ENCODE measurements at regions not wholly inside any gene's neighbourhood (a gene's known extent, or its start where the extent isn't known, plus 50 kb on each side); places are given as distances from the start of the nearest gene placed in this dataset.

- Histone ChIP-seq H3K4me3 (no peak overlapping the region), H3K9me3 (no peaks in the 10 kb centered on the region), H3K4me1 (peaks cover 6% of the 10 kb centered on the region), H3K36me3 (replicated peaks in 1 of 2; ENCODE audit: insufficient read depth in 1 of 2, low read depth in 2 of 2) (no peaks in the 10 kb centered on the region), H3K27me3 (no peaks in the 10 kb centered on the region), H3K27ac (no peak overlapping the region)
- intact Hi-C loops (cut with DNase I), result no loop called here
- TF ChIP-seq CTCF (IDR thresholded peaks at IDR 0.05) (no peak), POLR2A (IDR thresholded peaks at IDR 0.05) (no peak)
- ATAC-seq (no peak), DNase-seq (no peak)
- WGBS, 2 donors, result 74 to 100% methylated on average over 1 to 2 of the region's 2 CpGs
Observed at GRCh38 chrX:39640866-39641265, 456.9 kb downstream of the BCOR start.

- 0 to 6% methylated on average over 6 to 10 of the region's 10 CpGs for WGBS, 2 donors
- H3K27ac ChIP-seq, result no peak overlapping the region
- intact Hi-C loops (cut with DNase I), result no loop called here
- no peak overlapping the region for H3K4me3 ChIP-seq
- H3K9me3 ChIP-seq, result no peaks in the 10 kb centered on the region
- no peaks in the 10 kb centered on the region for H3K27me3 ChIP-seq
- peak in 2 of 4 donors; percentile 19 to 22 for DNase-seq
- ATAC-seq, result peak; percentile 18
- H3K36me3 ChIP-seq (replicated peaks in 1 of 2; ENCODE audit: insufficient read depth in 1 of 2, low read depth in 2 of 2), result no peaks in the 10 kb centered on the region
- no peak for TF ChIP-seq POLR2A (IDR thresholded peaks at IDR 0.05)
- no peak for TF ChIP-seq CTCF (IDR thresholded peaks at IDR 0.05)
- peaks cover 6% of the 10 kb centered on the region for H3K4me1 ChIP-seq
Observed at GRCh38 chrX:39642071-39642470, 455.7 kb downstream of the BCOR start.

- intact Hi-C loops (cut with DNase I), result no loop called here
- Histone ChIP-seq H3K4me3 (no peak overlapping the region), H3K36me3 (replicated peaks in 1 of 2; ENCODE audit: insufficient read depth in 1 of 2, low read depth in 2 of 2) (no peaks in the 10 kb centered on the region), H3K27me3 (no peaks in the 10 kb centered on the region), H3K9me3 (no peaks in the 10 kb centered on the region), H3K27ac (no peak overlapping the region), H3K4me1 (peaks cover 6% of the 10 kb centered on the region)
- ATAC-seq, result no peak
- DNase-seq, result no peak
- WGBS, 2 donors, result 97 to 100% methylated on average over 1 to 3 of the region's 3 CpGs
- TF ChIP-seq POLR2A (IDR thresholded peaks at IDR 0.05), result no peak
Observed at GRCh38 chrX:39643550-39643949, 454.2 kb downstream of the BCOR start.

- no peak for ATAC-seq
- TF ChIP-seq POLR2A (IDR thresholded peaks at IDR 0.05) (no peak), CTCF (IDR thresholded peaks at IDR 0.05) (no peak)
- Histone ChIP-seq H3K4me1 (peaks cover 6% of the 10 kb centered on the region), H3K9me3 (no peaks in the 10 kb centered on the region), H3K36me3 (replicated peaks in 1 of 2; ENCODE audit: insufficient read depth in 1 of 2, low read depth in 2 of 2) (no peaks in the 10 kb centered on the region), H3K27ac (no peak overlapping the region), H3K27me3 (no peaks in the 10 kb centered on the region), H3K4me3 (no peak overlapping the region)
- peak in 3 of 4 donors; percentile 23 to 25 (median 24) for DNase-seq
- intact Hi-C loops (cut with DNase I), result no loop called here
- 81 to 92% methylated on average over 15 to 21 of the region's 21 CpGs for WGBS, 2 donors
Observed at GRCh38 chrX:39645178-39645895, 452.4 kb downstream of the BCOR start.

GRCh38 chrX:39648548-39649254, 449.1 kb downstream of the BCOR start:
- Histone ChIP-seq H3K4me1 (no peaks in the 10 kb centered on the region), H3K27me3 (no peaks in the 10 kb centered on the region), H3K4me3 (no peak overlapping the region), H3K9me3 (no peaks in the 10 kb centered on the region), H3K27ac (no peak overlapping the region), H3K36me3 (replicated peaks in 1 of 2; ENCODE audit: insufficient read depth in 1 of 2, low read depth in 2 of 2) (no peaks in the 10 kb centered on the region)
- intact Hi-C loops (cut with DNase I), result no loop called here
- DNase-seq, result no peak
- WGBS, 2 donors, result 90 to 100% methylated on average over 1 to 6 of the region's 6 CpGs
- TF ChIP-seq CTCF (IDR thresholded peaks at IDR 0.05) (no peak), POLR2A (IDR thresholded peaks at IDR 0.05) (no peak)
- no peak for ATAC-seq

Data from body of pancreas (tissue), 4 donors.